ENCODE measurements at regions not wholly inside any gene's neighbourhood (a gene's known extent, or its start where the extent isn't known, plus 50 kb on each side); places are given as distances from the start of the nearest gene placed in this dataset.

- TF ChIP-seq CTCF (IDR thresholded peaks at IDR 0.05) = no peak
- no peak for TF ChIP-seq POLR2A (IDR thresholded peaks at IDR 0.05)
- no peak overlapping the region for H3K4me3 ChIP-seq
- H3K9me3 ChIP-seq = no peaks in the 10 kb centered on the region
- H3K27ac ChIP-seq = no peak overlapping the region
- H3K27me3 ChIP-seq = no peaks in the 10 kb centered on the region
- H3K4me1 ChIP-seq = peaks cover 0 to 6% (median 0%) of the 10 kb centered on the region in 4 donors
- H3K36me3 ChIP-seq = no peaks in the 10 kb centered on the region
- DNase-seq = no peak
Observed at GRCh38 chr2:67043781-67044478, 353.2 kb upstream of the ETAA1 start.

- Histone ChIP-seq H3K27me3 (no peaks in the 10 kb centered on the region), H3K27ac (no peak overlapping the region), H3K9me3 (no peaks in the 10 kb centered on the region), H3K36me3 (no peaks in the 10 kb centered on the region), H3K4me1 (no peaks in the 10 kb centered on the region), H3K4me3 (no peak overlapping the region)
- no peak for DNase-seq
- TF ChIP-seq POLR2A (IDR thresholded peaks at IDR 0.05) = no peak
Observed at GRCh38 chr2:67046591-67046990, 350.5 kb upstream of the ETAA1 start.

DNA sequence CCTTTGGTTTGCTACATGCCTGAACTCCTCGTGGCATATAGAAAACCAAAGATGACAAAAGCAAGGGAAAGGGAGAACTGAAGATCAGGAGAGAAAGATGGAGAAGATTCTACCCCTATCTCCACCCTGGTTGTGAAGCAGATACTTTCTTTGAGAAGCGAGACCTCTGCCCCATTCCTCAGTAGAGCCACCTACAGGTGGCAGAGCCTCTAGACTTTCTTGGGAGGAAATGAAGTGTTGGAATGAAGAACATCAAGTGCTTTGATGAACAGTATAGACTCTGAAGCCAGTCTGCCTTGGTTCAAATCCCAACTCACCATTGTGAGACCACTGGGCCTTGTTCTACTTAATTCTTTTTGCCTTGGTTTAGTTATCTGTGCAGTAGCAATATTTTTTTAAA lies 348.8 kb upstream of the ETAA1 start:
- TF ChIP-seq CTCF (IDR thresholded peaks at IDR 0.05) = no peak
- no peak for TF ChIP-seq POLR2A (IDR thresholded peaks at IDR 0.05)
- H3K4me3 ChIP-seq = no peak overlapping the region
- H3K4me1 ChIP-seq = no peaks in the 10 kb centered on the region
- no peak overlapping the region for H3K27ac ChIP-seq
- H3K27me3 ChIP-seq = no peaks in the 10 kb centered on the region
- no peaks in the 10 kb centered on the region for H3K9me3 ChIP-seq
- H3K36me3 ChIP-seq = no peaks in the 10 kb centered on the region
- no peak for DNase-seq

DNA sequence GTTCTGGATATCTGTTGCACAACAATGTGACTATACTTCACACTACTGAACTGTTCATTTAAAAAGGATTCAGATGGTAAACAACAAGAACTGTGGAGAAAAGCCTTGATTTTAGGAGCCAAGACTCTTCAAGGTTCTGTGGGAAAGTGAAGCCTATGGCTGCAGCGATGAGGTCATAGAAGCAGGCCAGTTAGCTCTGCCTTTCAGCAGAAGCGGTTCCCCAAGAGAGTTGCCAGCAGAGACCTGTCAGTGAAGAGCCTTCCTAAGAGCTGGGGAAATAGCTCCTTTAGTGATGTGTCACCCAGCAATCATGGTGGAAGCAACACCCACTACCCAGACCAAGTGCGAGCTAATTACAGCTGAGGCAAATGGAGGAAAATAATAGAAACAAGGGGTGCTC lies 346.5 kb upstream of the ETAA1 start:
- Histone ChIP-seq H3K4me1 (no peaks in the 10 kb centered on the region), H3K4me3 (no peak overlapping the region), H3K9me3 (no peaks in the 10 kb centered on the region), H3K27ac (no peak overlapping the region), H3K36me3 (no peaks in the 10 kb centered on the region), H3K27me3 (no peaks in the 10 kb centered on the region)
- DNase-seq = no peak
- TF ChIP-seq POLR2A (IDR thresholded peaks at IDR 0.05) = no peak
- TF ChIP-seq CTCF (IDR thresholded peaks at IDR 0.05) = no peak

DNA sequence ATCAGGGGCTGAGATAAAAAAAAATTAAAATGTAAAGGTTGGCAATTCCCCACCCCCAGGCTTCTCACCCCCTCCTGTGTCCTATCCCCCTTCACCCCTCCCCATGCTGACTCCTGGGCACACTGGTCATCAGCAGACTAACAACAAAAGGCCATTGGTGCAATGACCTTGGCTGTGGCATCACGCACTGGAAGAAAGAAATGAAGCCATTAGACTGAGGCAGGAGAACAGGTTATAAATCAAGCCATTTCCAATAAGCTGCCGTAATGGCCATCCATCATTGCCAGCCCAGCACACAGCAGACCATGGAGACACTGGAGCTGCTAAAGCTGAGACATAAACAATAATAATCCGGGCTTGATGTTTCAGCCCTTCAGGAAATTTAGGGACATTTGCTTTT lies 342.4 kb upstream of the ETAA1 start:
- Histone ChIP-seq H3K36me3 (no peaks in the 10 kb centered on the region), H3K27me3 (no peaks in the 10 kb centered on the region), H3K4me3 (no peak overlapping the region), H3K4me1 (no peaks in the 10 kb centered on the region), H3K9me3 (no peaks in the 10 kb centered on the region), H3K27ac (no peak overlapping the region)
- DNase-seq = no peak
- TF ChIP-seq CTCF (IDR thresholded peaks at IDR 0.05) (no peak), POLR2A (IDR thresholded peaks at IDR 0.05) (no peak)

DNA sequence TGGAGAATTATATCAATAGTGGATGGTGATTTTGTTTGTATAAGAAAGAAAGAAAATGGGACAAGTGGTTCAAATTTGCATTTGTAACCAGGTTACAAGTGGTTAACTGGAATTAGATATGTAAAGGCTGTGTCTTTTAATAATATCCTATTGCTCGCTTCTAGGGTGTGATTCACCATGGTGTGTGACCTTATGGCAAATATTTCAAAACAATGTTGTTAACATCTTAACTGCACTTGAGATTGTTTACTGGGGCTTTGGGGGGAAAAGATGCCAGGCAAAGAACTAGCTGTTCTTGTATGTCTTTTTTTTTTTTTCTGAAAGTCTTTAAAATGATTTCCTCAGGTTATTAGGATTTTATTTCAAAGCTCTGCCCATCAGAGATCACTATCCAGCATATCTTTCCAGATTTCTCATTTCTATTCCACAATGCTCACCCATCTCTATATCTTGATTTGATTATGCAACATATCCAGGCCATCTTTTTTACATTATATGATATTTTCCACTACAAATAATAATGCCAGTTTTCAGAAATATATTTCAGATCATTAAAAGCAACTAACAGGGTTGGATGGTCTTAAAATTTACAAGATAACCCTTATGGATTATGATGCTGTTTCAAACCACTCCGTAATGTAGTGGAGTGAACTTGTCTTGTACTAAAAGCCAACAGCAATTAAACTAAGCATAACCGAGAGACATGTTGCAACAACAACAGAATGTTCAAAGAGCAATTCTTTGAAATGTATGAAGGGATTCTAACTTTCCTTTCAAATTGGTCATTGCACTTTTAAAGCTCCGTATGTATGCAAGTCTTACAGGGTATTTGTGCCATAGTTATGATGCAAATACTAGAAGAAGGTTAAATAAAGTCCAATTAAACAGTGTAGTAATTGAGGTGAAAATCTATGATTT lies 341.5 kb upstream of the ETAA1 start:
- TF ChIP-seq CTCF (IDR thresholded peaks at IDR 0.05) = no peak
- no peak for TF ChIP-seq POLR2A (IDR thresholded peaks at IDR 0.05)
- no peaks in the 10 kb centered on the region for H3K9me3 ChIP-seq
- no peaks in the 10 kb centered on the region for H3K36me3 ChIP-seq
- DNase-seq = no peak
- no peaks in the 10 kb centered on the region for H3K27me3 ChIP-seq
- H3K4me3 ChIP-seq = no peak overlapping the region
- no peaks in the 10 kb centered on the region for H3K4me1 ChIP-seq
- no peak overlapping the region for H3K27ac ChIP-seq

Data from Peyer's patch (tissue), 4 donors.